Upper lobe of left lung (tissue), 6 donors: ENCODE measurements at regions not wholly inside any gene's neighbourhood (a gene's known extent, or its start where the extent isn't known, plus 50 kb on each side); places are given as distances from the start of the nearest gene placed in this dataset.

Source experiments
- ATAC-seq, 2 donors: fragments of 200-7000 bp; cut with Tn5 transposase; one replicate each; pipeline ENCODE4 v1.9.1; 2022; ENCODE audit warnings: mild to moderate bottlenecking in 2 of 2, moderate library complexity in 2 of 2; ENCODE audit not compliant: low FRiP score in 2 of 2
- DNase-seq, 2 donors: peaks; one replicate each; pipeline ENCODE4 v3.0.0-alpha.2; 2019 to 2020
- H3K27ac ChIP-seq, 4 donors: fragments of 200-600 bp; sonication (generic); one replicate each; pipeline ENCODE4 v1.5.1; 2016 to 2019
- H3K27me3 ChIP-seq, 4 donors: fragments of 200-600 bp; sonication (generic); one replicate each; pipeline ENCODE4 v1.5.1; 2017 to 2019
- H3K36me3 ChIP-seq, 4 donors: fragments of 200-600 bp; sonication (generic); one replicate each; pipeline ENCODE4 v1.5.1; 2016 to 2019
- H3K4me1 ChIP-seq, 4 donors: fragments of 200-600 bp; sonication (generic); one replicate each; pipeline ENCODE4 v1.5.1; 2018 to 2019
- H3K4me3 ChIP-seq, 4 donors: fragments of 200-600 bp; sonication (generic); one replicate each; pipeline ENCODE4 v1.5.1; 2017 to 2019; ENCODE audit warnings: mild to moderate bottlenecking in 2 of 4, moderate library complexity in 1 of 4
- H3K9me3 ChIP-seq, 4 donors: fragments of 200-600 bp; sonication (generic); one replicate each; pipeline ENCODE4 v1.5.1; 2018 to 2019
- CTCF ChIP-seq, 6 experiments: fragments of 450-650 bp in 4 of 6; fragments of 200-600 bp in 2 of 6; sonication (generic) in 2 of 6; IDR thresholded peaks; one replicate each; pipeline ENCODE4 v1.5.1; 2016 to 2019; ENCODE audit warnings: antibody characterized with exemption in 6 of 6
- EP300 ChIP-seq, 4 donors: sonication (generic); formaldehyde crosslinking; IDR thresholded peaks; one replicate each; pipeline ENCODE4 v1.5.1; 2017; ENCODE audit warnings: antibody characterized with exemption in 4 of 4, control low read depth in 2 of 4
- POLR2A ChIP-seq, 4 donors: fragments of 450-650 bp; IDR thresholded peaks; one replicate each; pipeline ENCODE4 v1.5.1; 2016 to 2017; ENCODE audit warnings: antibody characterized with exemption in 4 of 4, mild to moderate bottlenecking in 2 of 4
- POLR2AphosphoS5 ChIP-seq, 2 donors: sonication (generic); formaldehyde crosslinking; IDR thresholded peaks; one replicate each; pipeline ENCODE4 v1.5.1; 2017; ENCODE audit warnings: antibody characterized with exemption in 2 of 2
- WGBS, 2 donors: methylation state at CpG; one replicate each; pipeline ENCODE4 v1.1.5; 2017 to 2018; 5-methylcytosine and 5-hydroxymethylcytosine counted together
- donor health status: DM: no; HTN: no; CAD: no; lungs with moderate emphysema.
- donor health status: DM: no; HTN: yes; CAD: no; lungs with severe emphysema.

GRCh38 chr14:28902930-28903329, 136.3 kb downstream of the FOXG1 start:
- ATAC-seq, result no peak
- Histone ChIP-seq H3K27ac (no peak overlapping the region), H3K27me3 (no peaks in the 10 kb centered on the region), H3K36me3 (no peaks in the 10 kb centered on the region), H3K4me3 (no peak overlapping the region), H3K9me3 (no peaks in the 10 kb centered on the region), H3K4me1 (no peaks in the 10 kb centered on the region)
- DNase-seq, result no peak
- WGBS, 2 donors, result 84 to 86% methylated on average over 2 of the region's 2 CpGs
- TF ChIP-seq POLR2A (IDR thresholded peaks at IDR 0.05), result no peak

DNA sequence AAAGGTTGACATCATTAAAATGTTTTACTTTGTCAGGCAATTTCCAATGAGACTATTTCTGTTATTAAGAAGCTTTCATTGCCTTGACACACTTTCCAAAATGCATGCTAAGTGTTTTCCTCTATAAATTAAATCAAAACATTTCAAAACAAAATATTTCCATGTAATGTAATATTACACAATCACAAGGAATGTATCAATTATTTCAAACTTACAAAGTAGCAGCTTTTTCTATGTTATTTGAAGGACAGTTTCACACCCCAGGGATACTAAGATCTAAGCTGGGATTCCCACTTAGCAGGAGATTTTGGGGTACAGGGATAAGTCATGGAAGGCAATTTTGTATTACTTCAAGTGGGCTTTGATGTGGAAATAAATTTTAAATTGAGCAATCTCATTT, 144.9 kb downstream of the FOXG1 start:
- Histone ChIP-seq H3K27ac (no peak overlapping the region), H3K27me3 (no peaks in the 10 kb centered on the region), H3K4me1 (no peaks in the 10 kb centered on the region), H3K4me3 (no peak overlapping the region), H3K9me3 (no peaks in the 10 kb centered on the region), H3K36me3 (no peaks in the 10 kb centered on the region)
- TF ChIP-seq CTCF (IDR thresholded peaks at IDR 0.05) (no peak), EP300 (IDR thresholded peaks at IDR 0.05) (no peak), POLR2AphosphoS5 (IDR thresholded peaks at IDR 0.05) (no peak), POLR2A (IDR thresholded peaks at IDR 0.05) (no peak)
- no peak for ATAC-seq
- DNase-seq, result no peak

- ATAC-seq, result no peak
- WGBS, 2 donors, result 69 to 86% methylated on average over 1 of the region's 1 CpG
Measured at GRCh38 chr14:28913056-28913455, 146.5 kb downstream of the FOXG1 start.

GRCh38 chr14:28926122-28926521, 159.5 kb downstream of the FOXG1 start:
- H3K27me3 ChIP-seq, result no peaks in the 10 kb centered on the region
- no peak overlapping the region for H3K27ac ChIP-seq
- no peak overlapping the region for H3K4me3 ChIP-seq
- no peaks in the 10 kb centered on the region for H3K36me3 ChIP-seq
- WGBS, 2 donors, result 46 to 53% methylated on average over 1 of the region's 1 CpG
- ATAC-seq (no peak), DNase-seq (no peak)
- TF ChIP-seq POLR2A (IDR thresholded peaks at IDR 0.05) (no peak), CTCF (IDR thresholded peaks at IDR 0.05) (no peak), POLR2AphosphoS5 (IDR thresholded peaks at IDR 0.05) (no peak), EP300 (IDR thresholded peaks at IDR 0.05) (no peak)
- H3K4me1 ChIP-seq, result no peaks in the 10 kb centered on the region
- H3K9me3 ChIP-seq, result no peaks in the 10 kb centered on the region

More at GRCh38 chr14:28913056-28913455, 146.5 kb downstream of the FOXG1 start:
- DNase-seq, result no peak
- Histone ChIP-seq H3K27ac (no peak overlapping the region), H3K36me3 (no peaks in the 10 kb centered on the region), H3K4me3 (no peak overlapping the region), H3K27me3 (no peaks in the 10 kb centered on the region), H3K9me3 (no peaks in the 10 kb centered on the region), H3K4me1 (no peaks in the 10 kb centered on the region)
- TF ChIP-seq EP300 (IDR thresholded peaks at IDR 0.05) (no peak), POLR2AphosphoS5 (IDR thresholded peaks at IDR 0.05) (no peak), POLR2A (IDR thresholded peaks at IDR 0.05) (no peak), CTCF (IDR thresholded peaks at IDR 0.05) (no peak)

DNA sequence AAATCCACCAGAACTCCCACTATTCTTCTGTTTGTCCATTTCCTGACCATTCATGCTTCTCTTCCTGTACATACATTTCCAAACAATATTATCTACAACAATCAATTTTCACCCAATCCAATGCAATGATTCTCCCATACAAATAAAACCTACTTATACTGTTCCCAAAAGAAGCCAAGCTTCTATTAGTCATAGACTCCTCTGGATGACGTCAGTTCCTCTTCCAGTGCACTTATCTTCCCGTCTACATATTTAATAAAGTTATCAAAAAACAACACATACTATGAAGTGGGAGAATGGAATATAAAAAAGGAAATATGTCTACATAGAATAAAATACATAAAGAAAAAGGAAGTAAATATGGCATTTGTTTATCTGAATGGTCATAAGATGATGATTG, 165.4 kb downstream of the FOXG1 start:
- TF ChIP-seq POLR2A (IDR thresholded peaks at IDR 0.05) (no peak), CTCF (IDR thresholded peaks at IDR 0.05) (no peak), POLR2AphosphoS5 (IDR thresholded peaks at IDR 0.05) (no peak), EP300 (IDR thresholded peaks at IDR 0.05) (no peak)
- DNase-seq (no peak), ATAC-seq (no peak)
- Histone ChIP-seq H3K27me3 (no peaks in the 10 kb centered on the region), H3K4me1 (no peaks in the 10 kb centered on the region), H3K27ac (no peak overlapping the region), H3K36me3 (no peaks in the 10 kb centered on the region), H3K9me3 (peaks cover 0 to 8% (median 0%) of the 10 kb centered on the region in 4 donors), H3K4me3 (no peak overlapping the region)
- WGBS, 2 donors, result 49 to 78% methylated on average over 2 of the region's 2 CpGs
